AG10803 (cell line): ENCODE measurements at regions not wholly inside any gene's neighbourhood (a gene's known extent, or its start where the extent isn't known, plus 50 kb on each side); places are given as distances from the start of the nearest gene placed in this dataset.

ENCODE experiments used
- DNase-seq: peaks from one replicate; pipeline ENCODE4 v3.0.0; 2010; ENCODE audit warnings: low read depth
- H3K4me3 ChIP-seq: 2 replicates; pipeline ENCODE4 v1.5.1; 2011; ENCODE audit warnings: mild to moderate bottlenecking, low read length, control low read depth
- CTCF ChIP-seq: conservative IDR thresholded peaks from 2 replicates; pipeline ENCODE4 v1.5.1; 2011; ENCODE audit warnings: mild to moderate bottlenecking, low read length, control low read depth, inconsistent platforms

GRCh38 chr16:73614131-73614530, 566.2 kb upstream of the ZFHX3 start:
- DNase-seq: no peak
- TF ChIP-seq CTCF: no peak
- no peak overlapping the region for H3K4me3 ChIP-seq

GRCh38 chr16:73610605-73611156, 562.8 kb upstream of the ZFHX3 start:
- DNase-seq: no peak
- no peak overlapping the region for H3K4me3 ChIP-seq
- no peak for TF ChIP-seq CTCF

- no peak overlapping the region for H3K4me3 ChIP-seq
- DNase-seq: no peak
- TF ChIP-seq CTCF: no peak
These were observed 562.2 kb upstream of the ZFHX3 start for GRCh38 chr16:73610160-73610559.

- no peak for DNase-seq
- H3K4me3 ChIP-seq: no peak overlapping the region
- TF ChIP-seq CTCF: no peak
These were observed 561.0 kb upstream of the ZFHX3 start for GRCh38 chr16:73608911-73609310.

- H3K4me3 ChIP-seq: no peak overlapping the region
- DNase-seq: no peak
- no peak for TF ChIP-seq CTCF
These were observed 557.4 kb upstream of the ZFHX3 start for GRCh38 chr16:73605309-73605708.

GRCh38 chr16:73601911-73602310, 554.0 kb upstream of the ZFHX3 start:
- no peak for DNase-seq
- no peak for TF ChIP-seq CTCF

DNA sequence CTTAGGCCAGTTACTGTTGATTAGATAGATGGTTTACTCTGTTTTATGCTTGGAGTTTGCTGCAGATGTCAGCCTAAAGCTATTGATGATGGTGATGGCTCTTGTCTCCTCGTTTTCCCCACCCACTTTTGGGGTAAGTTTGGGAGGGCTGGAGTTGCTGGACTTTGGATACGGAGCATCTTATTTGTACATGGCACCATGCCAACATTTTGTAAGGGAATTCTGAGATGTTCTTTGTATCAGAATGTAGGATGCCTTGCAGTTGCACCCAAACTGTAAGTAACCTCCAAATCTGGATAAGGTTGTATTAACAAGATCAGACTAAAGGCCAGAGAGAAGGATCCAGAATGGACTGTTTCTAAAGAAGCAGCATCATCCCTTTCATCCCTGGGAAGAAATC, 551.9 kb upstream of the ZFHX3 start:
- no peak for TF ChIP-seq CTCF
- H3K4me3 ChIP-seq: no peak overlapping the region
- DNase-seq: no peak

More at GRCh38 chr16:73601911-73602310, 554.0 kb upstream of the ZFHX3 start:
- no peak overlapping the region for H3K4me3 ChIP-seq
